Body of pancreas (tissue), 4 donors: ENCODE measurements at regions not wholly inside any gene's neighbourhood (a gene's known extent, or its start where the extent isn't known, plus 50 kb on each side); places are given as distances from the start of the nearest gene placed in this dataset.

Source experiments
- ATAC-seq: fragments of 150-250 bp; one replicate; pipeline ENCODE4 v1.9.1; 2016
- DNase-seq, 4 donors: peaks; one replicate each; pipeline ENCODE4 v3.0.0-alpha.2; 2019
- H3K27ac ChIP-seq, 4 donors: fragments of 200-600 bp; sonication (generic); 1 replicate in 3 of 4; 2 replicates in 1 of 4; pipeline versions ENCODE4 v1.5.1 to v1.6.1; 2016 to 2019; ENCODE audit warnings: mild to moderate bottlenecking in 1 of 4, mixed read lengths in 1 of 4, moderate library complexity in 1 of 4
- H3K27me3 ChIP-seq, 2 donors: fragments of 200-600 bp; sonication (generic); one replicate each; pipeline ENCODE4 v1.6.0; 2016; ENCODE audit warnings: mild to moderate bottlenecking in 1 of 2
- H3K36me3 ChIP-seq, 2 donors: fragments of 200-600 bp; sonication (generic); replicated peaks in 1 of 2; 2 replicates each; pipeline ENCODE4 v1.5.1; 2016; ENCODE audit warnings: low read depth in 2 of 2; ENCODE audit not compliant: insufficient read depth in 1 of 2
- H3K4me1 ChIP-seq: fragments of 200-600 bp; sonication (generic); one replicate; pipeline ENCODE4 v1.6.0; 2016
- H3K4me3 ChIP-seq, 2 donors: fragments of 200-600 bp; sonication (generic); 1 replicate in 1 of 2; 2 replicates in 1 of 2; pipeline ENCODE4 v1.5.1; 2016 to 2019
- H3K9me3 ChIP-seq, 3 donors: fragments of 200-600 bp; sonication (generic); 1 replicate in 2 of 3; 2 replicates in 1 of 3; pipeline ENCODE4 v1.5.1; 2016
- CTCF ChIP-seq, 7 experiments: fragments of 450-650 bp in 4 of 7; fragments of 200-600 bp in 3 of 7; sonication (generic) in 3 of 7; IDR thresholded peaks; one replicate each; pipeline ENCODE4 v1.5.1; 2016 to 2019; ENCODE audit warnings: antibody characterized with exemption in 7 of 7
- POLR2A ChIP-seq, 3 donors: fragments of 450-650 bp; IDR thresholded peaks; one replicate each; pipeline ENCODE4 v1.6.1; 2016; ENCODE audit warnings: antibody characterized with exemption in 3 of 3, mild to moderate bottlenecking in 2 of 3
- WGBS, 2 donors: methylation state at CpG; one replicate each; pipeline ENCODE4 v1.1.5; 2017; 5-methylcytosine and 5-hydroxymethylcytosine counted together
- intact Hi-C: fragments of 100-400 bp; cut with DNase I; formaldehyde crosslinking; loops from one replicate; pipeline ENCODE4 v1.15.1; 2023

GRCh38 chr18:68557183-68557582, 157.7 kb downstream of the TMX3 start:
- H3K36me3 ChIP-seq = no peaks in the 10 kb centered on the region
- 77% methylated on average over 5 of the region's 5 CpGs for WGBS, 2 donors
- H3K27ac ChIP-seq = no peak overlapping the region
- intact Hi-C loops = no loop called here
- H3K4me3 ChIP-seq = no peak overlapping the region
- TF ChIP-seq POLR2A (IDR thresholded peaks at IDR 0.05) (no peak), CTCF (IDR thresholded peaks at IDR 0.05) (no peak)
- ATAC-seq = no peak
- no peaks in the 10 kb centered on the region for H3K4me1 ChIP-seq
- no peaks in the 10 kb centered on the region for H3K9me3 ChIP-seq
- H3K27me3 ChIP-seq = no peaks in the 10 kb centered on the region
- no peak for DNase-seq

- TF ChIP-seq CTCF (IDR thresholded peaks at IDR 0.05) = no peak
- TF ChIP-seq POLR2A (IDR thresholded peaks at IDR 0.05) = no peak
- Histone ChIP-seq H3K27me3 (no peaks in the 10 kb centered on the region), H3K4me3 (no peak overlapping the region), H3K4me1 (no peaks in the 10 kb centered on the region), H3K9me3 (no peaks in the 10 kb centered on the region), H3K36me3 (no peaks in the 10 kb centered on the region), H3K27ac (no peak overlapping the region)
- DNase-seq (no peak), ATAC-seq (no peak)
- intact Hi-C loops = no loop called here
These were observed 159.0 kb downstream of the TMX3 start for GRCh38 chr18:68555879-68556301.

GRCh38 chr18:68548904-68549870, 165.7 kb downstream of the TMX3 start:
- Histone ChIP-seq H3K9me3 (no peaks in the 10 kb centered on the region), H3K27me3 (no peaks in the 10 kb centered on the region), H3K4me1 (no peaks in the 10 kb centered on the region), H3K4me3 (no peak overlapping the region), H3K36me3 (no peaks in the 10 kb centered on the region), H3K27ac (no peak overlapping the region)
- DNase-seq = no peak
- intact Hi-C loops = no loop called here
- ATAC-seq = no peak
- TF ChIP-seq POLR2A (IDR thresholded peaks at IDR 0.05) (no peak), CTCF (IDR thresholded peaks at IDR 0.05) (no peak)
- 54 to 69% methylated on average over 9 of the region's 9 CpGs for WGBS, 2 donors

GRCh38 chr18:68543344-68543743, 171.6 kb downstream of the TMX3 start:
- DNase-seq = no peak
- no peaks in the 10 kb centered on the region for H3K9me3 ChIP-seq
- WGBS, 2 donors = 57 to 59% methylated on average over 2 of the region's 2 CpGs
- intact Hi-C loops = no loop called here
- TF ChIP-seq POLR2A (IDR thresholded peaks at IDR 0.05) = no peak
- no peak overlapping the region for H3K4me3 ChIP-seq
- H3K27ac ChIP-seq = no peak overlapping the region
- H3K27me3 ChIP-seq = no peaks in the 10 kb centered on the region
- no peaks in the 10 kb centered on the region for H3K36me3 ChIP-seq
- ATAC-seq = no peak
- no peaks in the 10 kb centered on the region for H3K4me1 ChIP-seq

- no peak overlapping the region for H3K4me3 ChIP-seq
- no peak for DNase-seq
- ATAC-seq = no peak
- TF ChIP-seq POLR2A (IDR thresholded peaks at IDR 0.05) (no peak), CTCF (IDR thresholded peaks at IDR 0.05) (no peak)
- H3K27me3 ChIP-seq = no peaks in the 10 kb centered on the region
- WGBS, 2 donors = 34 to 41% methylated on average over 1 of the region's 1 CpG
- no peak overlapping the region for H3K27ac ChIP-seq
- no peaks in the 10 kb centered on the region for H3K4me1 ChIP-seq
- H3K9me3 ChIP-seq = no peaks in the 10 kb centered on the region
- H3K36me3 ChIP-seq = no peaks in the 10 kb centered on the region
- intact Hi-C loops = no loop called here
These were observed 172.1 kb downstream of the TMX3 start for GRCh38 chr18:68542846-68543245.
